Endothelial cell of umbilical vein (primary cell): ENCODE measurements at regions not wholly inside any gene's neighbourhood (a gene's known extent, or its start where the extent isn't known, plus 50 kb on each side); places are given as distances from the start of the nearest gene placed in this dataset.

Experiments used
- BruUV-seq: library from RNA; stranded (reverse); fragments of 400-500 nt; replicated peaks from 2 replicates; lab custom pipeline; 2021; lab: Mats Ljungman, UMichigan
- CTCF ChIA-PET: fragments of 300-600, 350-600 bp; sonication (Branson Sonifier 250); formaldehyde crosslinking; loops from one replicate; lab custom pipeline; 2021; ENCODE audit warnings: antibody characterized with exemption, inconsistent platforms; lab: Charles Lee
- POLR2A ChIA-PET: fragments of 300-600, 350-600 bp; sonication (Branson Sonifier 250); formaldehyde crosslinking; loops from one replicate; lab custom pipeline; 2021; ENCODE audit warnings: antibody characterized with exemption, inconsistent platforms; lab: Charles Lee
- DNase-seq: peaks from one replicate; pipeline ENCODE4 v3.0.0-alpha.2; 2011; ENCODE audit warnings: low read depth, low spot score
- FAIRE-seq: peaks from 2 replicates; lab custom pipeline; 2011; peaks lifted over from hg19 to GRCh38; lab: Jason Lieb, UNC
- H2AFZ ChIP-seq: 2 replicates; pipeline ENCODE4 v1.6.0; 2012; ENCODE audit warnings: low read depth, low read length, control low read depth, inconsistent platforms
- H3K27ac ChIP-seq: 2 replicates; pipeline ENCODE4 v1.5.1; 2011; ENCODE audit warnings: low read depth, mild to moderate bottlenecking, control low read depth, low read length, moderate library complexity; ENCODE audit not compliant: insufficient read depth
- H3K27me3 ChIP-seq, 2 experiments: 2 replicates each; pipeline versions ENCODE4 v1.6.0 to v1.6.1; 2011; ENCODE audit warnings: low read length in 2 of 2, mixed read lengths in 1 of 2; ENCODE audit not compliant: control insufficient read depth in 2 of 2, insufficient read depth in 2 of 2
- H3K36me3 ChIP-seq, 2 experiments: 2 replicates in 1 of 2; 3 replicates in 1 of 2; pipeline ENCODE4 v1.5.1; 2011; ENCODE audit warnings: low read length in 2 of 2, mild to moderate bottlenecking in 1 of 2, moderate library complexity in 1 of 2; ENCODE audit not compliant: control insufficient read depth in 2 of 2, insufficient read depth in 2 of 2; ENCODE audit errors: extremely low read depth in 1 of 2
- H3K4me1 ChIP-seq: 3 replicates; pipeline ENCODE4 v1.5.1; 2011; ENCODE audit warnings: mild to moderate bottlenecking, low read length; ENCODE audit not compliant: control insufficient read depth, insufficient read depth; ENCODE audit errors: extremely low read depth
- H3K4me2 ChIP-seq: 2 replicates; pipeline ENCODE4 v1.6.1; 2011; ENCODE audit warnings: low read length, control low read depth, mixed read lengths; ENCODE audit not compliant: insufficient read depth
- H3K4me3 ChIP-seq, 3 experiments: fragments of 200-600 bp in 1 of 3; sonication (generic), shearing (Covaris generic) in 1 of 3; replicated peaks in 1 of 3; 2 replicates each; pipeline ENCODE4 v1.5.1; 2011 to 2016; ENCODE audit warnings: control low read depth in 3 of 3, low read length in 3 of 3, mild to moderate bottlenecking in 2 of 3, inconsistent platforms in 1 of 3, low read depth in 1 of 3, moderate library complexity in 1 of 3; ENCODE audit not compliant: insufficient read depth in 1 of 3
- H3K79me2 ChIP-seq: 2 replicates; pipeline ENCODE4 v1.6.0; 2012; ENCODE audit warnings: low read length, inconsistent platforms; ENCODE audit not compliant: control insufficient read depth, insufficient read depth
- H3K9ac ChIP-seq: replicated peaks from 2 replicates; pipeline ENCODE3; 2011; ENCODE audit warnings: low read length, control low read depth; ENCODE audit not compliant: insufficient read depth; ENCODE audit errors: extremely low read depth
- H3K9me1 ChIP-seq: replicated peaks from 3 replicates; pipeline ENCODE4 v1.6.0; 2011; ENCODE audit warnings: mild to moderate bottlenecking, low read length; ENCODE audit not compliant: control insufficient read depth, insufficient read depth; ENCODE audit errors: extremely low read depth
- H3K9me3 ChIP-seq: replicated peaks from 2 replicates; pipeline ENCODE4 v1.5.1; 2012; ENCODE audit warnings: low read length, inconsistent platforms; ENCODE audit not compliant: control insufficient read depth, insufficient read depth
- H4K20me1 ChIP-seq: replicated peaks from 2 replicates; pipeline ENCODE3; 2011; ENCODE audit warnings: mild to moderate bottlenecking, low read length; ENCODE audit not compliant: control insufficient read depth, insufficient read depth; ENCODE audit errors: extremely low read depth
- EZH2 ChIP-seq: IDR thresholded peaks from 2 replicates; pipeline ENCODE4 v1.6.1; 2012; ENCODE audit warnings: borderline replicate concordance, low read depth, mild to moderate bottlenecking, moderate library complexity, low read length, inconsistent platforms; ENCODE audit not compliant: severe bottlenecking
- FOS ChIP-seq: IDR thresholded peaks from 2 replicates; pipeline ENCODE4 v1.6.1; 2011; ENCODE audit warnings: mild to moderate bottlenecking, low read length, moderate library complexity, borderline replicate concordance; ENCODE audit not compliant: insufficient read depth
- GATA2 ChIP-seq: IDR thresholded peaks from 2 replicates; pipeline ENCODE4 v1.7.0; 2011; ENCODE audit warnings: low read depth, mild to moderate bottlenecking, moderate library complexity, mixed read lengths, low read length; ENCODE audit not compliant: insufficient read length, insufficient read depth
- JUN ChIP-seq: IDR thresholded peaks from 2 replicates; pipeline ENCODE4 v1.6.1; 2011; ENCODE audit warnings: borderline replicate concordance, low read depth; ENCODE audit not compliant: insufficient read length, insufficient read depth
- MYC ChIP-seq: IDR thresholded peaks from one replicate; pipeline ENCODE4 v1.6.1; 2011; ENCODE audit warnings: mild to moderate bottlenecking, low read depth, low read length
- POLR2A ChIP-seq: IDR thresholded peaks from 2 replicates; pipeline ENCODE4 v1.6.1; 2012; ENCODE audit warnings: low read depth, mild to moderate bottlenecking, control low read depth, low read length
- POLR2AphosphoS5 ChIP-seq: IDR thresholded peaks from 2 replicates; pipeline ENCODE4 v1.6.1; 2012; ENCODE audit warnings: low read depth, mild to moderate bottlenecking, control low read depth, low read length, moderate library complexity; ENCODE audit not compliant: insufficient read depth
- dilution Hi-C: fragments of 300-500 bp; cut with MboI; formaldehyde crosslinking; loops from one replicate; pipeline ENCODE4 v1.15.0; 2019; ENCODE audit warnings: low sequenced_read_pairs; ENCODE audit not compliant: extremely low pct_ligation_motif_present
- intact Hi-C: fragments of 100-400 bp; cut with micrococcal nuclease; formaldehyde crosslinking; loops from one replicate; pipeline ENCODE4 v1.10.0; 2022
- TF ChIP-seq, protein P1 (sequence below), 2 donors: IDR thresholded peaks; 1 replicate in 1 of 2; 2 replicates in 1 of 2; pipeline ENCODE4 v1.5.1; 2011; ENCODE audit warnings: low read length in 2 of 2, mild to moderate bottlenecking in 2 of 2, moderate library complexity in 2 of 2, control low read depth in 1 of 2, inconsistent platforms in 1 of 2, low read depth in 1 of 2; ENCODE audit not compliant: insufficient read depth in 1 of 2; ENCODE audit errors: extremely low read depth in 1 of 2

DNA sequence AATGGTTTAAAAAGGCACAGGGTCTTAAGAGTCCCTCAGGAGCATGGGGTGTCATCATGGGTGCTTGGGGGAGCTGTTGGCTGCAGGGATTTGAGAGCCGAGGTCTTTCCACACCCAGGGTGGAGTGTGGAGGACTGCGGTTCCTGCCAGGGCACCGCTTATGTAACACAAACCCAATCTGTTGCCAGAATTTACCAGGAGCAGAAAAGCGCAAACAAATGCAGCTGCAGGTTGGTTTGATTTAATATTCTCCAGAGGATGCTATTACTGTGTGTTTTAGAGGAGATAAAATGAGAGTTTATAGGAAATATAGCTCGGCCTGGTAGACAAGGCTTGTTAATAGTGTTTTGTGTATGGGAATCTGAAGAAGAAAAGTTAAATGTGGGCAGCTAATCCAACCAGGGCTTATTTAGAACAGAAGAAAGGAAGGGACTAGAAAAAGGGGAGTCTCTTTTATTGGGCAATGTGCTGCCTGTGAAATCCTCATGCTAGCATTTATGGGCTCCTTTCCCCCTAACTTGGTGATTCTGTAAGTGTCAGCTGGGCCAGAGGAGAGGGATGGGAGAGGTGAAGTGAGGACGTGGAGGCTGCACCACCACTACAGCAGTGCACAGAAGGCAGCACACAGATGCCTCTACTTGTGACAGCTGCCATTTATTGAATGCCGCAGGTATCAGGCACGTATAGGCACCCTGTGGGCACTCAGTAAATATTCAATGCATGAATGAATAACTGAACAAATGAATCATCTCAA lies 174.7 kb downstream of the KATNIP start:
- H3K4me1 ChIP-seq, result peaks cover 1% of the 10 kb centered on the region
- H3K36me3 ChIP-seq, result no peaks in the 10 kb centered on the region
- no peaks in the 10 kb centered on the region for H3K9me3 ChIP-seq
- H3K4me2 ChIP-seq, result no peak overlapping the region
- no peak overlapping the region for H3K9ac ChIP-seq
- no peak overlapping the region for H3K27ac ChIP-seq
- intact Hi-C loops (no loop called here), dilution Hi-C loops (no loop called here)
- DNase-seq (no peak), FAIRE-seq (no peak)
- POLR2A ChIA-PET, result no interaction called here
- H3K4me3 ChIP-seq, result no peak overlapping the region
- CTCF ChIA-PET, result interaction anchor here (0.6 to 1.9 kb wide), 2 partner anchors 117 to 143 kb away, joined by 4 to 5 read pairs; no protein-coding TSS in a partner anchor
- no peak for TF ChIP-seq EZH2
- no peak for TF ChIP-seq POLR2AphosphoS5
- TF ChIP-seq FOS, result no peak
- no peak for TF ChIP-seq MYC
- TF ChIP-seq JUN, result no peak
- H3K79me2 ChIP-seq, result no peaks in the 10 kb centered on the region
- no peak overlapping the region for H2AFZ ChIP-seq
- no peaks in the 10 kb centered on the region for H3K9me1 ChIP-seq
- no peaks in the 10 kb centered on the region for H4K20me1 ChIP-seq
- BruUV-seq, result no TSS peak
- H3K27me3 ChIP-seq, result no peaks in the 10 kb centered on the region

DNA sequence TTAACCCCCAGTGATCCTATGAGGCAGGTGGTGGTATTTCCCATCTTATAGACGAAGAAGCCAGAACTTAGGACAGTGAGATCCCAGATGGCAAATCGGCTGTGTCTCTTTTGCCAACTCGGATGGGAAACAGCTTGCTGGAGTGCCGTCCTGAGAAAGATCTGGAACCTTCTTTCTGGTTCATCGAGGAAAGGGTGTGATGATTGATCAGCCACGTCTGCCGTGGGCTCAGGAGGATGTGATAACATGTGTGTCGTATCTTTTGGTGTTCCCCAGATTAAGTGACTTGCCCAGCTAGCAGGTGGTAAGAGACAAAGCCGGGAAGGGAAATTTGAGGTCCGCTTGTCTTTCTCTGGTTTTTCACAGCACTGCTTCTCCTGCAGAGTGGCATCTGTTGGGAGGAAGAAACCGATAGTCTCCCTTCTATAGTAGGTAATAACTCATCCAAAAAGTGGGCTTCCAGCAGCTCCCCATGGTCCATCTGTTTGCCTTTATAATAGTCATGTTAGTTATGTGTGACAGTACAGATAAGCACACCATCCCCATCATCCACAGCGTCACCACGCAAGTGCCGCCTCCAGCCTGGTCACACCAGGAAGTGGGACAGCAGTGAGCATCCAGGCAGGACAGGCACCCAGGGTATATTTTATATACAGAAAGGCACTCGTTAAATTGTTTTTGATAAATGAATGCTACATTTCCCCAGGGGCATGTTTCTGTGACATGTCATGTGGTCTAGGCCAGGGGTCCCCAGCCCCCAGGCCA lies 175.5 kb downstream of the KATNIP start:
- Histone ChIP-seq H3K9ac (no peak overlapping the region), H3K9me3 (no peaks in the 10 kb centered on the region), H3K9me1 (no peaks in the 10 kb centered on the region), H3K4me3 (no peak overlapping the region), H3K27ac (no peak overlapping the region), H3K4me1 (peaks cover 2% of the 10 kb centered on the region), H3K27me3 (no peaks in the 10 kb centered on the region), H2AFZ (no peak overlapping the region), H3K36me3 (no peaks in the 10 kb centered on the region), H3K79me2 (no peaks in the 10 kb centered on the region), H4K20me1 (no peaks in the 10 kb centered on the region), H3K4me2 (no peak overlapping the region)
- intact Hi-C loops (no loop called here), dilution Hi-C loops (no loop called here)
- BruUV-seq, result no TSS peak
- no peak for FAIRE-seq
- POLR2A ChIA-PET, result no interaction called here
- DNase-seq, result no peak
- no peak for TF ChIP-seq JUN
- TF ChIP-seq, protein P1, sequence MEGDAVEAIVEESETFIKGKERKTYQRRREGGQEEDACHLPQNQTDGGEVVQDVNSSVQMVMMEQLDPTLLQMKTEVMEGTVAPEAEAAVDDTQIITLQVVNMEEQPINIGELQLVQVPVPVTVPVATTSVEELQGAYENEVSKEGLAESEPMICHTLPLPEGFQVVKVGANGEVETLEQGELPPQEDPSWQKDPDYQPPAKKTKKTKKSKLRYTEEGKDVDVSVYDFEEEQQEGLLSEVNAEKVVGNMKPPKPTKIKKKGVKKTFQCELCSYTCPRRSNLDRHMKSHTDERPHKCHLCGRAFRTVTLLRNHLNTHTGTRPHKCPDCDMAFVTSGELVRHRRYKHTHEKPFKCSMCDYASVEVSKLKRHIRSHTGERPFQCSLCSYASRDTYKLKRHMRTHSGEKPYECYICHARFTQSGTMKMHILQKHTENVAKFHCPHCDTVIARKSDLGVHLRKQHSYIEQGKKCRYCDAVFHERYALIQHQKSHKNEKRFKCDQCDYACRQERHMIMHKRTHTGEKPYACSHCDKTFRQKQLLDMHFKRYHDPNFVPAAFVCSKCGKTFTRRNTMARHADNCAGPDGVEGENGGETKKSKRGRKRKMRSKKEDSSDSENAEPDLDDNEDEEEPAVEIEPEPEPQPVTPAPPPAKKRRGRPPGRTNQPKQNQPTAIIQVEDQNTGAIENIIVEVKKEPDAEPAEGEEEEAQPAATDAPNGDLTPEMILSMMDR (IDR thresholded peaks at IDR 0.05; ENCODE audit: extremely low read depth in 1 of 2, insufficient read depth in 1 of 2, low read depth in 1 of 2, low read length in 2 of 2), result no peak
- no peak for TF ChIP-seq POLR2A
- no peak for TF ChIP-seq POLR2AphosphoS5
- TF ChIP-seq EZH2, result no peak
- TF ChIP-seq GATA2, result no peak
- CTCF ChIA-PET, result interaction anchor here (0.6 to 1.9 kb wide), 2 partner anchors 118 to 142 kb away, joined by 4 to 5 read pairs; no protein-coding TSS in a partner anchor
